HG02870 (cell line): ENCODE measurements at regions not wholly inside any gene's neighbourhood (a gene's known extent, or its start where the extent isn't known, plus 50 kb on each side); places are given as distances from the start of the nearest gene placed in this dataset.

Source experiments
- ATAC-seq: cut with Tn5 transposase; IDR thresholded peaks from one replicate; pipeline ENCODE4 v1.9.1; 2021; ENCODE audit warnings: mild to moderate bottlenecking, moderate library complexity; ENCODE audit not compliant: unreplicated experiment

DNA sequence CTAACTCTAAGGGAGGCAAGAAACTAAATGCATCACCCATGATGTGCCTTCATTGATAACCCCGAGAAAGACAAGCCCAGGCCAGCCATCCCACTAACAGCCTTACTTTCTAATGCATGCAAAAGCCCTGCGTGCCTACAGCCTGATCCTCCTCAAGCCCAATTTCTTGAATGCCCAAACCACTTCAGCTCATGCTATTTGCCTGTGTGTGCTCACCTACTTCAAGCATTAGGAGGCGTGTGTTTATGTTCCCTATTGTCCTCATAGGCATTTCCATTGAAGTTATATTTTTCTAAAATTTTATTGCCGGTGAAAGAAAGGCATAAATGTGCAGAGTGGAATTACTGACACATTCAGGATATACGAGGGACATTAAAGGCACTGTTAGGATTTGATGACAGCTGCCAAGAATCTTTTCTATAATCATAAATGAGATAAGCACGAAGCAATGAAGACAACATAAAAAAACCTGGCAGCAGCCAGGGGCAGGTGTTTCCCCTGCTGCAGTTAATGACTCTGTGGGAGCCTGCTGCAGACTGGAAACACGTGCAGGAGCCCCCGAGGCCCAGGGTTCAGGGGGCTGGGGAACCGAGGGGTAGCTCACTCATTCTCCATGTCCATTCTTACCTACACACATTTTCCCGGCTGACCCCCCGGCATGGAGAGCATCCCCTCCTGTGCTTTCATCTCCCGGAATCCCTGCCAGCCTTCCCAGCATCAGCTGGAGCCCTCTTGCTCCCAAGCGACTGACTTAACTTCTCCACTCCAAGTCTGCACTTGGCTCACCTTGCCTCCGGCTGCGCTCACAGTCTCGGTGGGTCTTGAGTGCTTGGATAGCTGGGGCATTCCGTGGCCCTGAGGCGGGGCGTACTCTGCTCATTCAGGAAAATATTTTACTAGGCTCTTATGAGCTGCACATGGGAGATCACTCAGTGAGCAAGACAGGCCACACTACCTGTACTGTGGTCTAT is 292.3 kb upstream of the SIX2 start:
- ATAC-seq, result no peak

GRCh38 chr2:45300026-45300750 is 290.9 kb upstream of the SIX2 start:
- no peak for ATAC-seq

GRCh38 chr2:45299361-45299760 is 290.1 kb upstream of the SIX2 start:
- no peak for ATAC-seq

DNA sequence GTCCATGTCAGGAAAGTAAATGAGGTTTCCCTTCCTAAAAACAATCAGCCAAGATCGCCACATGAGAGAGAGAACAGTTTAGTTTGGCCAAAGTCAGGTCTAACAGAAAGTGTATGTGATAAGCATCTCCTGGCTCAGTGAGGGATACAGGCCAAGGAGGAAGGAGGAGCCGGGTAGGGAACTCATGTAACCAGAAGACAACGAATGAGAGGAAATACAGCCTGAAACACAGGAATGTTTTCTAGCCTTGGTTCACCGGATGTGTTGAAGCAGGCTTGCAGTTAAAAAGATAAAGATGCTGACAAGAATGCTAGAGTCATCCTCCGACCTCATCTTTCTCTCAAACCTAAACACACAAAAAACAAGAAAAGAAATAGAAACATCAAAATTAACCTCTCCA is 283.9 kb upstream of the SIX2 start:
- no peak for ATAC-seq

DNA sequence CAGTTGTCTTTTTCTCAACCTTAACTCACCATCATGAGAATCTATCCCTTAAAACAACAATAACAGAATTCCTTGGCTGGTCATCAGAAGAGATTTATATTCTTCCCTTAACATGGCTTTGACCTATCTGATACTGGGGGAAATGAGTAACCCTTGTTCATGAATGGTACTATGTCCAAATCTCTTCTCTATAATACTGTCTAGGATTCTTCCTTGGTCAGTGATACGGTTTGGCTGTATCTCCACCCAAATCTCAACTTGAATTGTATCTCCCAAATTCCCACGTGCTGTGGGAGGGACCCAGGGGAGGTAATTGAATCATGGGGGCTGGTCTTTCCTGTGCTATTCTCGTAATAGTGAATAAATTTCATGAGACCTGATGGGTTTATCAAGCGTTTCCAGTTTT is 282.0 kb upstream of the SIX2 start:
- ATAC-seq, result no peak

DNA sequence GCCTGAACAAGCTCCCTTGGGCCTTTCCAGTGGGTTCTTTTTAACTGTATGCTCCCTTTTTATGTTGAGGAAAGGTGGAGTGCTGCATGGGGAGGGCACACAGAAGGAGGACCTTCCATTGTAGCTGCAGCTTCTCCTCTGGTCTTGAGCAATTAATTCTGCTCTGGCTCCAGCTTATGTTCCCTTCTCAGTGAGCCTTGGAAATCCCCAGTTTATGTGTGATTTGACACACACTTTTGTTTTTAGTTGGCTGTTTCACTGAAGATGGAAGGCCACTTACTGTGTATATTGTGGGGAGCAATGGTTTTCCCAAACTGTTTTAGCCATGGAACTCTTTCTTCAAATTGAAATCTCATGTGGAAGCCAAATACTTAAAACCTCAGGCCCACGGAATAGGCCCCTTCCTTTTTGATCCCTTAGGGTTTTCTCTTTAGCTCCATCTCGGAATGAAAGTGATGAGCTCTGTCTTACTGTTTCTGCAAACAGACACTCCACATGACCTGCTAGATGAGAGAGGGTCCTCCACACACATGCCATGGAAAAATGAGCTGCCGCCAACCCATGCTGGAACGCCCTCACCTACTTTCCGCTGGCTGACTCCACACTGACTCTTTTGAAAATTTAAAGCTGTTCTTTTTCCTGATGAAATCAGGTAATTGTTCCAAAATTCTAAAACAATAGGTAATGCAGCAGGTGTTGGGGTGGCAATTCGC is 280.9 kb upstream of the SIX2 start:
- ATAC-seq, result no peak

- ATAC-seq, result no peak
Observed at GRCh38 chr2:45288532-45289417, 279.5 kb upstream of the SIX2 start.

DNA sequence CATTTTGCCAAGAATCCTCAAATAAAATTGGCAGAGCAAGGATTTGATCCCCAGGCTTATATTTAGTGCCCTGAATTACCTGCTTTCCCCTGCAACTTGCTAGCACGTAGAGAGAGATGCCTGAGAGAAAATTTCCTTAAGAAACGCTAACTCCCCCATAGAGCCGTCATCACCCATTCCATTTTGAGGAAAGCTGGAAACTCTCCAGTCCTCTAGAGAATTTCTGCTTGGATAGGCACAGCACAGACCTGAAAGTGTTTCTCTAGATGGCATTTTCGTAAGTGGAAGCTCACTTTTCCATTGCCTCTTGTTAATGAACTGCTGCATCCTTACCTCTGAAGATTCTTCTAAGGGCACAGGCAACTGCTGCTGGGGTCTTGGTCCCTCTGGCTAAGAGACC is 277.8 kb upstream of the SIX2 start:
- no peak for ATAC-seq

DNA sequence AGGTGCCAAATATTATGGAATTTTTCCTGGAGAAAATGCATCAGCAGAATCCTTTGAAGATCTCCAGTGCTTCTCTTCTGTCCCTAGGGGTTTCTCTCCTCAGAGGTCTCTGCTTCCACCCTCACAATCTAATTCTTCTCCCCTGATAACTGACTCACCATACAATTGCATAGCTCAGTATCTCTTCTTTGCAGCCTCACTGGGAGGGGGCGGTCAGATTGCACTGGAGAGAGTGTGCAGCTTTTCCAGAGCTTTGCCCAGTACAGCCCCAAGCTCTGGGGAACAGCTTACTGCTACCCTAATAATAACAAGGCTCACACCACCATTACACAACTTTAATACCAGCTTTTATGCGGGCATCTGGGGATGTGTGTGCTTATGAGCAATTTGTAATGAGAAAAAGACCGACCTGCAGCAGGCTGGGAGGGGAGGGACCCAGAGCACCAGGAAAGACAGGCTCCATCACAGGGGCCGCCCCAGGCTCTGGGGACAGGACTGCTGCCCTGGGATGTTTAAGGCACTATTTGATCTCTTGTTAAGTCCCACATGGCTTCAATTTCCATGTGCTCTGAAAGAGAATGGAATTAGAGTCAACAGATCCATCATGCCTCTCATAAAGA is 276.6 kb upstream of the SIX2 start:
- no peak for ATAC-seq

DNA sequence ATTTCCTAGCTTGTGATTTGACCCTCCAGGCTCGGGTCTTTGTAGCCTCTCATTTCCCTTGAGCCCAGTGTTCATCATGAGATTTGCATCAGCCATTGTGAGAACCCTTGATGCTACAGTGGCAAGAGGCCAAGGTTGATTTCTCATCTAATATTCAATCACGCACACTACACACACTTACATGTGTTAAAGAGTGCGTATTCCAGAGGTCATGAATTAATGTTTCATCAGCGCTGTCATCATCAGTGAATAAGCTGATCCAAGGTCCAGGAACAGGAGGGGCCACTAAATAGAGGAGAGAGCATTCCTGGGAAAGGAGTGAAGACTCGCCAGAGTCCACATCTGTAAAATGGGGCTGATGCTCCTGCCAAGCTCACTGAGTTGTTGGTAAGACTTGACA is 276.1 kb upstream of the SIX2 start:
- ATAC-seq, result no peak

- ATAC-seq, result no peak
Observed at GRCh38 chr2:45284621-45284995, 275.4 kb upstream of the SIX2 start.

DNA sequence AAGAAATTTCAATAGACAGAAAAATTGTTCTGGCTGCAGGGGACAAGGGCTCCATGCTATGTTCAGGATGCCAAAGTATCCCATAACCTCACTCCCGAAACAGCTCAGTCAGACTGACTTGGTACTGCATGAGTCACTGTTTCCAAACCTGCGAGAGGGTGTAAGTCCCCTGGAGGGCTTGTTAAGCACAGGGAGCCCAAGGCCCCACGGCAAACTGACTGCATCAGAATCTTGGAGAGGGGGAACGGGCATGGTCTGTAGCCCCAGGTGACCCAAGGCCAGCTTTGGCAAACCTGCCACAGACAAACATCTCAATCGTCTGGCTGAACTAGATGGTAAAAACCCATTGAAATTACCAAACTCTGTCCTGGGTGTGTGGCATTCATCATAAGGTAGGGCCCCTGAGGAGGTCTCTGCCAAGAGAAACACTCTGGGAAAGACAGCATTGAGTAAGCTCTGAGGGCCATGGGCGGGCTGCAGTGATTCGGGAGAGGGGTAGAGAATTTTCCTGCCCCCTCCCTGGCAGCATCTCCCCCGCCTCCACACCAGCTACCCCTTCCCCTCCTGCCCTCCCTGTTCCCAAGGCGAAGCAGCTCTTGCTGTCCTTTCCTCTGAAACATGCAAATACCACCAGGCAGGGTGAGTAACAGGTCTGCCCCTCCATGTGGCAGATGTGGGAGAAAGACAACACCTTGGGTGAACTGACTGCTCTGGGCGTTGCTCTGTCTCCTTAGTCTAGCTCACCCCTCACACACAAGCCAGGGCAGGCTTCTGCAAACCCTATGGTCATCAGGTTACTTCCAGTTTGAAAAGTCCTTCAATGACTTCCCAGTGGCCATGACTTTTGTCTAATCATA is 274.7 kb upstream of the SIX2 start:
- ATAC-seq, result no peak

DNA sequence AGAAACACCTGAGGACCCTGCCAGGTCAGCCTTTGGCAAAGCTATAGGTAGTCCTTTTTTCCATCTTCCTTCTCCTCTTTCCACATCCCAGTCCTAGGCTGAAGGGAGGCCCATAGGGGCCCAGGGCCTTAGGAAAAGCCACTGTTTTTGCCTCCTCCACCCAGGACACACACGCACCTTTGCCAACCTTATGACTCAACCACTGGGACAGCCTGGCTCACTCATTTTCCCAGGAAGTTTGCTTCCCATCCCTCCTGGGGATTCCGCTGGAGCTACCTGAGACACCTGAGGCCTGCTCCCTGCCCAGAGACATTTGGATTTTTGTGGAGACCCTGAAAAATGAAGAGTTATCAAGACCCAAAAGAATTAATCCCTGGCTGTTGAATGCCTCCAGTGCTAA is 273.4 kb upstream of the SIX2 start:
- ATAC-seq, result no peak

DNA sequence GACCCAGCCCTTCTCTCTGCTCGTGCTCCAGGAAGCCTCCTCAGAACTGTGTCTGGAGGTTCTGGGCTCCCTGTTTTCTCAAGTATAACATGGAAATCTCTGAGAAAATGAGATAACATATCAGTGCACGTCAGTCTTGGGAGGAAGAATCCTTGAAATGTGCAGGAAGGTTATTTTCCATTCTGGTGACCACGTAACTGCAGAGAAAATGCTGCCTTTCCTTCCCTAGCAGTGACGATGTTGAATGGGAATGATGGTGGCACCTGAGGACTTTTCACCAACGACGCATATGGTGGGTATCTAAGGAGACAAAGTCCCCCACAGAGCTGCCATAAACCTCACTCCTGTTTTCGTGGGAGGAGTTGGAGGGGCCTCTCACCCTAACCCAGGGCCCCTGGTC is 272.1 kb upstream of the SIX2 start:
- ATAC-seq, result no peak

DNA sequence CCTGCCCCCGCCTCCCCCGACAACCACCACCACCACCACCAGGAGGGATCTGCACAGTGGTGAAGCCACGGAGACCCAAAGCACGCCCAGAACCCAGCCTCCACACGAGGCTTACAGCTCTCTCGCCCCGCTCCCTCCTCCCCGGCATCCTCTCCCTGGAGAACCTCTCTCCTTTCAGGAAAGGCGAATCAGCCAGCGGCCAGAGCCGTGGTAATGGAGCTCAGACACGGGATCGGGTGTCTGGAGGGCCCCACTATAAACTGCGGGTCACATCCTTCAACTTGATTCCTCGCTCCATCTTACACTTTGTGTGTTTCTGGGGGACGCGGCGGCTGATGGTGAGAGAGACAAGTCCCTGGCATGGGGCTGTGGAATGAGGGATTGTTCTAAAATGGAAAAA is 271.5 kb upstream of the SIX2 start:
- no peak for ATAC-seq

DNA sequence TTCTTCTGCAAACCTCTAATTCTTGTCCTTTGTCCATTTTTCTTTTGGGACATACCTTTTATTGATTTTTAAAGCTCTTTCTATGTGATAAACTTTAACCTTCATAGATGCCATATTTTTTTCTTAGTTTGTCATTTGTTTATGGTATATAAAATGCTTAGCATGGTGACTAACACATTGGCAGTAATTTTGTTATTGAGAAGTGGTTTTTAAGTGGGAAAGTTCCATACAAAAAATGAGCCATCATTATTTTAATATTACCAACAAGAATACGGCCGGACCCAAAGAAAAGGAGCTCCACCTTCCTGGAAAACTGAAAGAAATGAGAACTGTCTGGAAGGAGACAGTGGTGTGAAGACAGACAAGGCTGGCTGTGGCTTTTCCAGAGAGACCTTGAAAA is 270.1 kb upstream of the SIX2 start:
- ATAC-seq, result no peak

DNA sequence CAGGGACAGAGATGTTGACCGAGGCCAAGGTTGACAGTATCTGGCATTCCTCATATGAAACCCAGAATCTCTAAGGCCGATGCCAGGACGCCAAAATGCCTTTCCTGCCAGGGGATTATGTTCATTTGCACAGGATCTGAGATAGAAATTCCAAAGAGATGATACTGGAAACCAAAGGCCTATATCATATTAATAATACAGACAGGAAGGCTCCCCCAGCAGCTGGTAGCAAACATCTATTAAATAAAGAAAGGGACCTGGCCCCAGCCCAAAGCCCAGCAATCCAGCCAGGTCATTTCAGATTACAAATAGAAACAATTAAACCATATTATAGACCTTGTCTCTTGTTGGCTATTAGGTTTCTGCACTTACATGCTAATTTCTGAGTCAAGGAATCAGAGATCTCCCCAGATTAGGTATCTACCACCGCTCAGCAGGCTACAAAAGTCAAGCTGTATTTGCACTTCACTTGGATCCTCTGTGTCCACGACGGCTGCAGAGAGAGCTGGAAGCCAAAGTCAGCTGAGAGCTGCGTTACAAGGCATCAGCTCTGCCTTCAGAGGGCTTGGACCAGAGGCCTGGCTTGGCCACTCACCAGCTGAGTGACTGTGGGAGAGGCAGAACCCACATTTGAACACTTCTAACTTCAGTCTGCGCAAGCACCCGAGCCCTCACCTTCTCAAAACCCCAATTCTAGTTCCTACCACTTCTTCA is 269.3 kb upstream of the SIX2 start:
- ATAC-seq, result no peak

- ATAC-seq, result no peak
Observed at GRCh38 chr2:45276914-45277313, 267.7 kb upstream of the SIX2 start.

GRCh38 chr2:45275806-45276205 is 266.6 kb upstream of the SIX2 start:
- no peak for ATAC-seq
